GM19351 (cell line): ENCODE measurements at regions not wholly inside any gene's neighbourhood (a gene's known extent, or its start where the extent isn't known, plus 50 kb on each side); places are given as distances from the start of the nearest gene placed in this dataset.

Source experiments
- ATAC-seq: cut with Tn5 transposase; IDR thresholded peaks from one replicate; pipeline ENCODE4 v1.9.1; 2021; ENCODE audit warnings: mild to moderate bottlenecking, moderate library complexity; ENCODE audit not compliant: unreplicated experiment

DNA sequence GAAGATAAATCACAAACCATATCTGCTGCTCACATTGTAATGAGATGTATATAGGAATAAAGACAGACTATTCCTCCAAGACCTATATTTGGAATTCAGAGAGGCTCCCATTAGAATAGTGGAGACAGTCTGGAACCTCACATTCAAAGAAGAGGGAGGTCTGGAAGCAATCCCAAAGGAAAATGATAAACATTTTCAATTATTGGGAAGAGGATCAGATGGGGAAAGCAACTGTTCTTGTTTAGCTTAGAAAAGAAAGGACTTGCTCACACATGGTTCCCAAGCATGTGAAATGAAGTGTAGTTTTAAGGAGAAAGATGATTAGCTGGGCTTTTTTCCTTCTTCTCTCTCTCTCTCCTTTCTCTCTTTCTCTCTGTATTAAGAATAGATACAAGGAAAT is 193.0 kb upstream of the LMNTD1 start:
- ATAC-seq, result no peak

DNA sequence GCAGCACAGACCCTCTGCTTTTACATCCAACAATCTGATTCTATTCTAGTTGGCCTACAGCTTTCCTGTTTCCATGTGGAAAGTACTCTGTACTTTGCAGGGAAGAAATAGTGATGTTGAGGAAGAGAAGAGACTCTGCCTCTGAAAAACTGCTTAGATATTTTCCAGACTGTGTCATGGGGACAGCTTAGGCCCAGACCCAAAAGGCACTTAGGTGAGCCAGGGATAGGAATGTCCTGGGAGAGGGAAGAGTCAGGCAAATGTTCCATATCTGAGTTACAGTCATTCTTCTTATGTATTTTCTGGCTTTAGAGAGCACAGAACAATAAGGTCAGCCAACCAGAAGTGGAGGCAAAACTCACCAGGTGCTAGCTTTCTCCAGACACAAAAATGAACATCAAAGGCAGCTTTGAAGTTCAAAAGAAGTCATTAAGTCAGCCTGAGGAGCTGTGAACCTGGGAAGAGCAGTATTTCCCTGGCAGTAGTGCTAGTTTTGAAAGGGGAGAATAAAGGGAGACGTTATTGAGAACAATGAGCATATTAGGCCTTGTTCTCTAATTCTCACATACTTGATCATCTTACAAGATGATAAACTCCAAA is 199.7 kb upstream of the LMNTD1 start:
- ATAC-seq, result no peak

DNA sequence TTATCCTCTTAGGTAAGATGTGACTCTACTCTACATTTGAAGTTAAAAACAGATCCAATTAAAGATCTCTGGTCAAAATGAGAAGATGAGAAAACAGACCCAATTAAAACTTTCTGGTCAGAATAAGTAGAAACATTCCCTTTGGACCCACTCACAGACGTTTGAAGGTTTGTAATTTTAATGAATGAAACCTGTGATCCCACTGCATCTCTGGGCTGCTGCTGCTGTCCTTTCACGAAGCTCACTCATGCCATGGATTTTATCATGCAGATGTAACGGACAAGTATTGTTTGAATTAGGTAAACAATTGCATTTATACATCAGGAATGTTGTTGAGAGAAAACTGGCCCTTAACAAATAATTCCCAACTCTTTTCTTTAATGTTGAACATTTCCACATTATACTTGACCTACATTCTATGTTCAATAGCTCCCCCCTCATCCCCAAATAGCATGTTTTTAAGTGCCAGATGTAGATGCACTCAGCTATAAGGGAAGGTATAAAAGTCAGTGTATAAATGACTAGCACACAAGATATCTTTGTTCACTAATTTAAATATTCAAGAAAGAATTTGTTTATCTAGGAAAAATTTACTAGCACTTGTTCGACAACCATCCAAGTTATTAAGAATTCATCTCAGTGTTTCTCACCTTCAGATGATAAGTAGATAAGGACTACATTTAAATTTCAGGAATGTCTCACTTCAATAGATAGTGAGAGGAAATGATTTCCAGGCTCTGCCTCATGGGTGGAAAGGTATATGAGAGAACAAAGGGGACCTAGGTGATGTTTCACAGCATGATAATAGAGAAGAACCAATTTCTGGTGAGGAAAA is 202.3 kb upstream of the LMNTD1 start:
- ATAC-seq, result no peak

DNA sequence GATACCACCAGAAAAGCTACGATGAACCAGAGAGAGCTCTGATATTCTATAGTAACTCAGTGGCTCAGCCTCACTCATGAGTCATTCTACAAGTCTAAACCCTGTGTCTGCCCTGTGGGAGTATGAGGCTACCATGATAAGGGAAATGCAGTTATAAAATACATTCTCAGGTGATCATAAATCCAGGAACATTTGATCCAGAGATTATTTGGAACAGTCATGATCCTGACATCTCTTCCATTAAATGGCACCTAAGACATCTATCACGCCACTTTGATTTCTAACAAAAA is 202.6 kb upstream of the RASSF8 start:
- no peak for ATAC-seq

DNA sequence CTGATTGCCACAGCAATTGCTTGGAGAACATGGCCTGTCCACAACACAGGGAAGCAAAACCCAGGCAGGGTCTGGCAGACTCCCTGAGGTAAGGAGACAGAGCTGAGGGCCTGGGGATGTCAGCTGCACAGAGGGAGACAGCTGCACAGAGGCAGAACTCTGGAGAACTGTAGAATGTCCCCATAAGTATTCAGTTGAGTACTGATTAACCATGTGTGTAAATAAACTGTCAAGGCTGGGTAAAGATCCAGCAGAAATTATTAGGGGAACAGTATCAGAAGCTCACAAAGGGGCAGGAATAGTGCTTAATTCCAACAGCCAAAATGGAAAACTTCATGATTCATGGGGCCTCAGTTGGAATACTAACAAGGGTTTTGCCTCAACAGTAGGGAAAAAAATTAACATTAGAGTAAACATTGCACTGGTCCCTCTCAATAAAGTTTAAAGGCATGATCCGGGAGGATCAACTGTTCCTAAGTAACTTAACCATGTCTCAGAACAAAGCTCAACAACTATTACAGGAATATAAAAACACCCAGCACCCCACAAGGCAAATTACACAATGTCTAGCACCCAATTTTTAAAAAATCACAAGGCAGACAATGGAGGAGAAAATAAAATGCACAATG is 201.3 kb upstream of the RASSF8 start:
- ATAC-seq, result no peak

GRCh38 chr12:25759752-25760151 is 198.7 kb upstream of the RASSF8 start:
- ATAC-seq, result no peak

GRCh38 chr12:25761356-25761755 is 197.1 kb upstream of the RASSF8 start:
- no peak for ATAC-seq

DNA sequence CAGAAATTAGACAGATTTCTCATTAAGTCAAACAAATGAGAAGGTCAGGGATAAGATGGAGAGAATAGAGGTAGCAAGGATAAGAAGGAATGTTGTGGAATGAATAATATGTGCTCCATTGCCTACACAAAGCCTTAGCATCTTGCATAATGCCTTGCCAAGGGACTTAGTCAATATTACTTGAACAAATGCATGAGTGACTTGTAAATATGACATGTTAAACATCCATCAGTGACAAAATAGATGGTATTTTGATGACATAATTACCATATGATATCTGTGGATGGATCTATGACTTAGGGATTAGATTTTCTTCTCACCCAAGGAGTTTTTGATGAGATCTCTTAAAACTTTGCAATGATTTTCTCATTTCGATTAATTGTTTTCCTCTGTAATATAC is 194.1 kb upstream of the RASSF8 start:
- no peak for ATAC-seq

DNA sequence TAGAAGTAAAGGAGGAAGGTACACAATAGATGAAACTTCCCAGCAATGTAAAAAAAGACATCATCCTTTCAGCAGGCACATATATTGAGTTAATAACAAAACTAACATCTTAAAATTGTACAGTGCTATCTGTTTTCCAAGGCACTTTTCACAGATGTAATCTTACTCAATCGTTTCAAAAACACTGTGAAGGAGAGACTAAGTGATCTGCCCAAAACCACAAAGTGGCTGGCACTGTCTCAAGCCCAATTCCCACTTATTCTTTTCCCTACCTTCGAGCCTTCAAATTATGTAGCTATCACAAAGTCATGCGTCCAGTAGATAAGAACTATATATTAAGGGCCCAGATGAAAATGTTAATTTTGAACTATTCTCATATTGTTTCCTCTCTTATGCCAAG is 193.6 kb upstream of the RASSF8 start:
- ATAC-seq, result no peak

DNA sequence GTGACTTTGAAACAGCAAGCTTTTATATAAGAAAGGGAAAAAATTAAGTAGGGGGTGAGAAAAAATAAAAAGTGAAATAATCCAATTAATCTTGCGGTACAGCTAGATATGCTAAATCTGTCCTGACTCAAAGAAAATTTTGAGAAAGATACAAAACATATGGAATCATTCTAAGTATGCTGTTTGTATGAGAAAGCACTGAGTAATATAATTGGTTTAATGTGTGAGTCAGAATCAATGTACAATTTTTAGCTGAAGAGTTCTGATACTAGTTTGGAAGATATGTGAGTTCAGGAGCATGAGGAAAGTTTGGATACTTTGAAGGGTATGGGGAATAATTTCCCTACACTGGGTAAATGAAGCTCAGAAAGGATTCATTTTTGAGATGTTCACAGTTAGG is 190.9 kb upstream of the RASSF8 start:
- ATAC-seq, result no peak

DNA sequence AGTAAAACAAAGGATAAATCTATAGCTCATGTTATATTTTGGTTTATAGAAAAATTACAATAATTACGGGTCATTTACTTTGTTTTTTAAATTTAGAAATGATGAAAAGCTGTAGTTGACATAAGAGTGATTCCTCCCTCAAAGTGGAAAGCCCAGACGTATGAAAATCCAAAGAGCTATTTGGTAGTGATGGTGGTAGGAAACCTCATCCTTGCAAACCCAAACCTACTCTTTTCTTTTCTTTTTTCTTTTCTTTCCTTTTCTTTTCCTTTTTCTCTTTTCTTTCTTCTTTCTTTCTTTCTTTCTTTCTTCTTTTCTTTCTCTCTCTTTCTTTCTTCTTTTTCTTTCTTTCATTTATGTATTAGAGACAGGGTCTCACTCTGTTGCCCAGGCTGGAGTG is 190.3 kb upstream of the RASSF8 start:
- ATAC-seq, result no peak

DNA sequence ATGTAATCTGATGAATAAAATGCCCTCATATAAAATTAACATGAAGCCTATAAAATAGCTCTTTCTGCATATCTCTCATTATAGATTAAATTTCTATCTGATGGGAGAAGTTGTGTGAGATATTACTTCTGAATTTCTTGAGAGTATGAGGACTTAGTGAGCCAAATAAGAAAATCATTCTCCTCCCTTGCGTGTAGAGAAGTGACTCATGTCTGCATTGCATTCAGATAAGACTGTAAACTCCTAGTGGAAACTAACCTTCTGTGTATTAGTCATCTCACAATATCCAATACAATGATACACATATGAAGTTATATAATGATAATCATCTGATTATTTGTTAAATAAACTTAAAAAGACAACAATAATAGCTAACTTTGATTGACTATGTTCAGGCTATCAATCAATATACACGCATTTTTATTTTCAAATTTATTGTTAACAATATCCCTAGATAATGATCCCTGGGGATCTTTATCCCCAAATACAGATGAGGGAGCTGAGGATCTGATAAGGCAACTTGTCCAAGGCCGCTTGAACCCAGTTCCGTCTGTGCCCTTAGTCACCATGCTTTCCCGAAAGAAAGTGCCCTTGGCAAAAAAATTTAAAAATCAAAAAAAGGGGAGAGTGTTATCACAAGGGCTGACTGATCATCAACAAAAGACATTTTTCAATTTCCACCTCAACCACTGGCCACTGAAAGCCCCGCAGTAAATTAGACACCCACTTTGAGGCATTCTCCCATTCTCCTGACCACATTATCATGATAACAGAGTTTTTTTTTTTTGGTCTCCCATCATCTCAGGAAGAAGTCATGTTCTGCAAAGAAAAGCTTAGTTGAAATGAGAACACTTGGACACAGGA is 189.2 kb upstream of the RASSF8 start:
- ATAC-seq, result no peak

DNA sequence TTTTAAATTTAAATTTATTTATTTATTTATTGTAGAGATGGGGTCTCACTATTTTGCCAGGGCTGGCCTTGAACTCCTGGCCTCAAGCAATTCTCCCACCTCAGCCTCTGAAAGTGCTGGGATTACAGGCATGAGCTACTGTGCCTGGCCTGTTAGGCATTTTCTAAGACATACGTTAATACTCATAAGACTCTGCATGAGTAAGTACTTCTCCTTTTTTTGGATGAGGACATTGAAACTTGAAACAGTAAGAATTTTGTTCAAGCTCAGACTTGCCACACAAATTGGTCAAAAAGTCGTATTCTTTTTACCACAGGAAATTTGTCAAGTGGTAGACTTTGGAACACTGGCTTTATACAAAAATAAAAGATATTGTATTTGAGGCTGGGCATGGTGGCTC is 187.4 kb upstream of the RASSF8 start:
- peak; percentile 88 for ATAC-seq

GRCh38 chr12:25771476-25771875 is 187.0 kb upstream of the RASSF8 start:
- ATAC-seq, result no peak

- no peak for ATAC-seq
Observed at GRCh38 chr12:25775968-25776367, 182.5 kb upstream of the RASSF8 start.

GRCh38 chr12:25780771-25781170 is 177.7 kb upstream of the RASSF8 start:
- ATAC-seq, result no peak

- ATAC-seq, result no peak
Observed at GRCh38 chr12:25781232-25781631, 177.2 kb upstream of the RASSF8 start.

DNA sequence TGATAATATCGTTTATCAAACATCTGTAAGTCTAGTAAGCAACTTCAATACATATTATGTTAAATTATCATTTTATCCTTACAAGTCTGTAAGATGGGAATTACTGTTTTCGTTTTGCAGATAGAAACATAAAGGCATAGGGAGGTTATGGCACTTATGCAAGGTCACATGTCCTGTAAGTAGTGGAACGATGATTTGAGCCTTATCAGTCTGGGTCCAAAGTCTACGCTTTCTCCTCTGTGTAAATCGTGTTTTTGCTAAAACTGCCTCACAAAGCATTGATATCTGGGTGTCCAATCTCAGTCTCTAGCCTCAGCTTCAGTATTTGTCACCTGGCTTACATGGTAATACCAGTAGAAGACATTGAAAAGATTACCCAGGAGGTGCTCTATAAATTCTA is 174.9 kb upstream of the RASSF8 start:
- ATAC-seq, result no peak

- ATAC-seq, result no peak
Observed at GRCh38 chr12:25784669-25785068, 173.8 kb upstream of the RASSF8 start.

DNA sequence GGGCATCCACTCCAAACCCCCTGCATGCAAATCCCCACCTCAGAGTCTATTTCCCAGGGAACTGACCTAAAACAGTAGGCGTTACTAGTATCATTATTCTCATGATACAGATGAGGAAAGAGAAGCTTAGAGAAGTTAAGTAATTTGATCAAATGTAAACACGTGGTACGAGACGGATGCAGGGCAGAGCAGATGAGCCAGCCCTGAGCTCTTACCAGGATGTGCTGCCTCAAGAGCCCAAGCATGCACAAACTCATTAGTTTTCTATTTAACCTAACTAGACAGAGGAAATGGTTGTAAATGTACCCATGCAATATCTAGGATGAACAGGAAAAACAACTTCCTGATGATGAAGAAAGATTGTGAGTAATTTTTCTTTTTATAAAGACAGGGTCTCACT is 173.3 kb upstream of the RASSF8 start:
- ATAC-seq, result no peak

- ATAC-seq, result no peak
Observed at GRCh38 chr12:25787701-25788100, 170.8 kb upstream of the RASSF8 start.
